H1 (cell line): ENCODE measurements at regions not wholly inside any gene's neighbourhood (a gene's known extent, or its start where the extent isn't known, plus 50 kb on each side); places are given as distances from the start of the nearest gene placed in this dataset.

Experiments
- CTCF ChIA-PET: fragments of 300-600 bp; sonication (Branson Sonifier 250); formaldehyde crosslinking; loops from one replicate; lab custom pipeline; 2021; ENCODE audit not compliant: partially characterized antibody; lab: Charles Lee
- POLR2A ChIA-PET: fragments of 300-600 bp; sonication (Branson Sonifier 250); formaldehyde crosslinking; loops from one replicate; lab custom pipeline; 2021; ENCODE audit warnings: inconsistent platforms; ENCODE audit not compliant: partially characterized antibody; lab: Charles Lee
- DNase-seq, 2 experiments: peaks; one replicate each; pipeline versions ENCODE4 v3.0.0 to v3.0.0-alpha.2; 2010 to 2022; ENCODE audit warnings: low spot score in 2 of 2, low read depth in 1 of 2, mixed read lengths in 1 of 2
- FAIRE-seq: peaks from 2 replicates; lab custom pipeline; 2011; peaks lifted over from hg19 to GRCh38; lab: Jason Lieb, UNC
- H2AFZ ChIP-seq: 2 replicates; pipeline ENCODE4 v1.8.1; 2012; ENCODE audit warnings: low read length, inconsistent platforms
- H2AK5ac ChIP-seq: 2 replicates; pipeline ENCODE4 v1.6.1; 2013; ENCODE audit warnings: low read depth, low read length
- H2BK120ac ChIP-seq: replicated peaks from 2 replicates; pipeline ENCODE3; 2013; ENCODE audit warnings: low read depth, low read length, inconsistent platforms
- H2BK12ac ChIP-seq: 2 replicates; pipeline ENCODE4 v1.6.1; 2013; ENCODE audit warnings: low read depth, low read length
- H2BK15ac ChIP-seq: 2 replicates; pipeline ENCODE4 v1.6.1; 2013; ENCODE audit warnings: low read length
- H2BK20ac ChIP-seq: 2 replicates; pipeline ENCODE4 v1.6.1; 2013; ENCODE audit warnings: low read length
- H2BK5ac ChIP-seq: 2 replicates; pipeline ENCODE4 v1.6.1; 2013; ENCODE audit warnings: low read depth, low read length
- H3K14ac ChIP-seq: 2 replicates; pipeline ENCODE4 v1.6.1; 2013; ENCODE audit warnings: inconsistent platforms; ENCODE audit not compliant: insufficient read length
- H3K18ac ChIP-seq: 2 replicates; pipeline ENCODE4 v1.6.1; 2013; ENCODE audit warnings: low read length; ENCODE audit errors: extremely low read depth
- H3K23ac ChIP-seq: 2 replicates; pipeline ENCODE4 v1.6.1; 2013; ENCODE audit warnings: inconsistent platforms; ENCODE audit not compliant: insufficient read length
- H3K23me2 ChIP-seq: 2 replicates; pipeline ENCODE4 v1.6.1; 2013; ENCODE audit warnings: low read depth, low read length
- H3K27ac ChIP-seq: 2 replicates; pipeline ENCODE4 v1.6.1; 2011; ENCODE audit warnings: low read depth, low read length, inconsistent platforms
- H3K27me3 ChIP-seq, 4 experiments: replicated peaks in 1 of 4; 1 replicate in 1 of 4; 2 replicates in 3 of 4; pipeline versions ENCODE4 v1.6.1 to v1.8.1; 2011 to 2013; ENCODE audit warnings: low read length in 3 of 4, mild to moderate bottlenecking in 3 of 4, inconsistent platforms in 2 of 4, mixed read lengths in 2 of 4, moderate library complexity in 1 of 4; ENCODE audit not compliant: control insufficient read depth in 3 of 4, insufficient read depth in 3 of 4; ENCODE audit errors: extremely low read depth in 1 of 4
- H3K36me3 ChIP-seq, 4 experiments: 2 replicates each; pipeline versions ENCODE4 v1.6.1 to v1.8.1; 2011 to 2013; ENCODE audit warnings: mild to moderate bottlenecking in 4 of 4, low read length in 3 of 4, moderate library complexity in 2 of 4, control low read depth in 1 of 4, inconsistent platforms in 1 of 4; ENCODE audit not compliant: insufficient read depth in 4 of 4, control insufficient read depth in 2 of 4
- H3K4ac ChIP-seq: replicated peaks from 2 replicates; pipeline ENCODE3; 2013; ENCODE audit warnings: low read length, low read depth, mixed read lengths, inconsistent platforms; ENCODE audit not compliant: insufficient read length
- H3K4me1 ChIP-seq, 4 experiments: replicated peaks in 1 of 4; 1 replicate in 1 of 4; 2 replicates in 3 of 4; pipeline versions ENCODE4 v1.6.1 to v1.8.1; 2011 to 2013; ENCODE audit warnings: low read length in 3 of 4, inconsistent platforms in 2 of 4, mixed read lengths in 1 of 4; ENCODE audit not compliant: insufficient read depth in 4 of 4, control insufficient read depth in 3 of 4
- H3K4me2 ChIP-seq, 2 experiments: 2 replicates each; pipeline versions ENCODE4 v1.6.1 to v1.8.1; 2011 to 2013; ENCODE audit warnings: low read depth in 2 of 2, low read length in 2 of 2, control low read depth in 1 of 2, inconsistent platforms in 1 of 2, mild to moderate bottlenecking in 1 of 2; ENCODE audit not compliant: insufficient read depth in 1 of 2
- H3K4me3 ChIP-seq, 4 experiments: fragments of 200-600, 300-600 bp in 1 of 4; sonication (generic), shearing (Covaris generic), sonication (Bioruptor Twin) in 1 of 4; 2 replicates each; pipeline versions ENCODE4 v1.5.1 to v1.8.1; 2011 to 2016; ENCODE audit warnings: low read length in 4 of 4, low read depth in 3 of 4, control low read depth in 2 of 4, inconsistent platforms in 2 of 4, mild to moderate bottlenecking in 2 of 4, mixed read lengths in 1 of 4, moderate library complexity in 1 of 4; ENCODE audit not compliant: insufficient read depth in 2 of 4; ENCODE audit errors: extremely low read depth in 1 of 4
- H3K56ac ChIP-seq: replicated peaks from 2 replicates; pipeline ENCODE3; 2013; ENCODE audit warnings: low read depth, mild to moderate bottlenecking, mixed read lengths, low read length, inconsistent platforms; ENCODE audit not compliant: insufficient read length
- H3K79me1 ChIP-seq: 2 replicates; pipeline ENCODE4 v1.6.1; 2013; ENCODE audit warnings: low read depth, low read length, control low read depth
- H3K79me2 ChIP-seq, 2 experiments: 2 replicates each; pipeline versions ENCODE4 v1.6.1 to v1.8.1; 2012 to 2013; ENCODE audit warnings: low read length in 2 of 2, mild to moderate bottlenecking in 2 of 2, inconsistent platforms in 1 of 2; ENCODE audit not compliant: insufficient read depth in 2 of 2, control insufficient read depth in 1 of 2
- H3K9ac ChIP-seq, 4 experiments: replicated peaks in 1 of 4; 1 replicate in 1 of 4; 2 replicates in 3 of 4; pipeline versions ENCODE4 v1.6.1 to v1.8.1; 2011 to 2013; ENCODE audit warnings: low read depth in 3 of 4, low read length in 3 of 4, control low read depth in 2 of 4, mild to moderate bottlenecking in 2 of 4, moderate library complexity in 2 of 4, inconsistent platforms in 1 of 4; ENCODE audit errors: extremely low read depth in 1 of 4
- H3K9me3 ChIP-seq, 2 experiments: 2 replicates each; pipeline versions ENCODE4 v1.6.1 to v1.8.1; 2012 to 2013; ENCODE audit warnings: mild to moderate bottlenecking in 2 of 2, moderate library complexity in 2 of 2, control low read depth in 1 of 2, inconsistent platforms in 1 of 2, low read depth in 1 of 2, low read length in 1 of 2, mixed read lengths in 1 of 2; ENCODE audit not compliant: insufficient read depth in 2 of 2
- H4K20me1 ChIP-seq, 2 experiments: replicated peaks in 1 of 2; 2 replicates each; pipeline versions ENCODE3 to v1.8.1; 2011 to 2013; ENCODE audit warnings: inconsistent platforms in 2 of 2, low read length in 2 of 2, mild to moderate bottlenecking in 1 of 2; ENCODE audit not compliant: insufficient read depth in 2 of 2, control insufficient read depth in 1 of 2
- H4K5ac ChIP-seq: 2 replicates; pipeline ENCODE4 v1.6.1; 2013; ENCODE audit warnings: low read length, low read depth, mixed read lengths, inconsistent platforms; ENCODE audit not compliant: insufficient read length
- H4K8ac ChIP-seq: 2 replicates; pipeline ENCODE4 v1.8.0; 2013; ENCODE audit warnings: mild to moderate bottlenecking, moderate library complexity, low read length, inconsistent platforms; ENCODE audit not compliant: insufficient read depth; ENCODE audit errors: extremely low read depth
- H4K91ac ChIP-seq: replicated peaks from 2 replicates; pipeline ENCODE3; 2013; ENCODE audit warnings: low read length, mixed read lengths, inconsistent platforms; ENCODE audit not compliant: insufficient read length
- EP300 ChIP-seq, 2 experiments: IDR thresholded peaks; 1 replicate in 1 of 2; 2 replicates in 1 of 2; pipeline ENCODE4 v1.6.1; 2011 to 2012; ENCODE audit warnings: low read depth in 2 of 2, low read length in 2 of 2, mild to moderate bottlenecking in 2 of 2, borderline replicate concordance in 1 of 2, inconsistent platforms in 1 of 2, moderate library complexity in 1 of 2
- GABPA ChIP-seq: IDR thresholded peaks from 2 replicates; pipeline ENCODE4 v1.6.1; 2011; ENCODE audit warnings: mild to moderate bottlenecking, low read length, moderate library complexity, borderline replicate concordance; ENCODE audit not compliant: insufficient read depth
- SIN3A ChIP-seq, 2 experiments: IDR thresholded peaks in 1 of 2; conservative IDR thresholded peaks in 1 of 2; 2 replicates each; pipeline ENCODE4 v1.6.1; 2011 to 2012; ENCODE audit warnings: low read length in 2 of 2, improper control_type of control experiment in 1 of 2, low read depth in 1 of 2, mild to moderate bottlenecking in 1 of 2
- WGBS, 2 experiments: shearing (Covaris generic) in 1 of 2; methylation state at CpG; one replicate each; pipeline versions ENCODE4 v1.1.6 to v1.1.7; 2013 to 2015; ENCODE audit warnings: low lambda C conversion rate in 2 of 2, mixed read lengths in 2 of 2, inconsistent platforms in 1 of 2, low coverage in 1 of 2, missing lambda C conversion rate in 1 of 2; ENCODE audit not compliant: insufficient replicate concordance in 2 of 2, insufficient coverage in 1 of 2, insufficient read length in 1 of 2; ENCODE audit errors: extremely low coverage in 1 of 2, missing lambda C conversion rate in 1 of 2; 5-methylcytosine and 5-hydroxymethylcytosine counted together

- Histone ChIP-seq H3K4me1 (peaks cover 1 to 15% (median 3%) of the 10 kb centered on the region in 4 experiments; a peak in 4 of 7 replicates), H3K4ac (no peak overlapping the region), H2BK120ac (no peak overlapping the region), H3K4me3 (no peak overlapping the region), H3K18ac (peak overlapping the region; percentile 57; the same call in 1 of the 2 replicates), H3K14ac (no peak overlapping the region), H3K23ac (no peak overlapping the region), H2BK5ac (no peak overlapping the region; the same call in 1 of the 2 replicates), H3K56ac (no peak overlapping the region), H2AK5ac (no peak overlapping the region), H3K4me2 (no peak overlapping the region), H2AFZ (no peak overlapping the region), H2BK12ac (no peak overlapping the region), H3K23me2 (no peaks in the 10 kb centered on the region), H3K27me3 (no peaks in the 10 kb centered on the region; a peak in 1 of 7 replicates), H4K91ac (no peak overlapping the region), H3K79me2 (no peaks in the 10 kb centered on the region), H4K5ac (no peak overlapping the region), H4K20me1 (no peaks in the 10 kb centered on the region), H2BK15ac (no peak overlapping the region), H2BK20ac (peak overlapping the region; percentile 43; the same call in 1 of the 2 replicates), H3K79me1 (no peaks in the 10 kb centered on the region), H4K8ac (no peak overlapping the region), H3K9me3 (no peaks in the 10 kb centered on the region), H3K9ac (no peak overlapping the region), H3K27ac (no peak overlapping the region), H3K36me3 (no peaks in the 10 kb centered on the region)
- DNase-seq: no peak
- 88% methylated on average over 3 of the region's 3 CpGs; no CpG with 5 or more reads in 1 of the 2 experiments for WGBS, 2 experiments
- CTCF ChIA-PET: interaction anchor here (0.8 to 1.7 kb wide), 5 partner anchors 9 to 116 kb away, joined by 3 to 7 read pairs (median 4); no protein-coding TSS in a partner anchor
- FAIRE-seq: no peak
- POLR2A ChIA-PET: no interaction called here
- TF ChIP-seq GABPA (no peak), SIN3A (conservative IDR thresholded peaks at IDR 0.05 in 1 of 2, IDR thresholded peaks at IDR 0.05 in 1 of 2; ENCODE audit: low read depth in 1 of 2, low read length in 2 of 2) (no peak), EP300 (IDR thresholded peaks at IDR 0.05; ENCODE audit: borderline replicate concordance in 1 of 2, low read depth in 2 of 2, low read length in 2 of 2) (no peak)
These were observed 420.2 kb upstream of the NFE2L3 start for GRCh38 chr7:25731846-25732245.
